GM12878 (cell line): ENCODE measurements at regions not wholly inside any gene's neighbourhood (a gene's known extent, or its start where the extent isn't known, plus 50 kb on each side); places are given as distances from the start of the nearest gene placed in this dataset.

Source experiments
- ASH2L ChIP-seq: fragments of 300-600, 200-600 bp; sonication (generic); IDR thresholded peaks from 2 replicates; pipeline ENCODE4 v1.6.1; 2017; ENCODE audit warnings: low read depth, mild to moderate bottlenecking, borderline replicate concordance
- ATF2 ChIP-seq: IDR thresholded peaks from 2 replicates; pipeline ENCODE4 v1.6.1; 2012; ENCODE audit warnings: low read length, inconsistent platforms
- FOXM1 ChIP-seq: IDR thresholded peaks from 2 replicates; pipeline ENCODE4 v1.6.1; 2012; ENCODE audit warnings: low read depth, mild to moderate bottlenecking, inconsistent platforms, low read length, moderate library complexity
- GABPA ChIP-seq: IDR thresholded peaks from 2 replicates; pipeline ENCODE4 v1.6.1; 2014; ENCODE audit warnings: antibody characterized with exemption, low read depth, mild to moderate bottlenecking, inconsistent platforms
- GATAD2B ChIP-seq: fragments of 450-650 bp; conservative IDR thresholded peaks from 2 replicates; pipeline ENCODE4 v1.6.1; 2017; ENCODE audit warnings: low read depth, mild to moderate bottlenecking, moderate library complexity
- IKZF1 ChIP-seq: fragments of 450-650 bp; conservative IDR thresholded peaks from 2 replicates; pipeline ENCODE4 v1.6.1; 2017; ENCODE audit warnings: antibody characterized with exemption, mild to moderate bottlenecking
- KLF5 ChIP-seq: fragments of 450-650 bp; IDR thresholded peaks from 2 replicates; pipeline ENCODE4 v1.6.1; 2014; ENCODE audit warnings: mild to moderate bottlenecking; ENCODE audit not compliant: partially characterized antibody
- NFYA ChIP-seq: IDR thresholded peaks from 2 replicates; pipeline ENCODE4 v1.6.1; 2011; ENCODE audit warnings: low read depth, mild to moderate bottlenecking, low read length, improper control_type of control experiment, borderline replicate concordance
- NKRF ChIP-seq: fragments of 450-650 bp; conservative IDR thresholded peaks from 2 replicates; pipeline ENCODE4 v1.6.1; 2017; ENCODE audit warnings: mild to moderate bottlenecking, moderate library complexity
- PML ChIP-seq: IDR thresholded peaks from 2 replicates; pipeline ENCODE4 v1.6.1; 2012; ENCODE audit warnings: low read length, inconsistent platforms
- RELB ChIP-seq: fragments of 450-650 bp; IDR thresholded peaks from 2 replicates; pipeline ENCODE4 v1.6.1; 2017; ENCODE audit warnings: low read depth, mild to moderate bottlenecking, moderate library complexity
- YY1 ChIP-seq: IDR thresholded peaks from 2 replicates; pipeline ENCODE4 v1.6.1; 2011; ENCODE audit warnings: low read depth, mild to moderate bottlenecking, low read length
- ZSCAN29 ChIP-seq: fragments of 450-650 bp; IDR thresholded peaks from 2 replicates; pipeline ENCODE4 v1.6.1; 2017; ENCODE audit warnings: mild to moderate bottlenecking, moderate library complexity
- TF ChIP-seq, protein P1 (sequence below): fragments of 450-650 bp; IDR thresholded peaks from 2 replicates; pipeline ENCODE4 v1.6.1; 2017; ENCODE audit warnings: mild to moderate bottlenecking, moderate library complexity
- TF ChIP-seq, protein P2 (sequence below): fragments of 450-650 bp; IDR thresholded peaks from 2 replicates; pipeline ENCODE4 v1.6.1; 2016; ENCODE audit warnings: mild to moderate bottlenecking, moderate library complexity, borderline replicate concordance

DNA sequence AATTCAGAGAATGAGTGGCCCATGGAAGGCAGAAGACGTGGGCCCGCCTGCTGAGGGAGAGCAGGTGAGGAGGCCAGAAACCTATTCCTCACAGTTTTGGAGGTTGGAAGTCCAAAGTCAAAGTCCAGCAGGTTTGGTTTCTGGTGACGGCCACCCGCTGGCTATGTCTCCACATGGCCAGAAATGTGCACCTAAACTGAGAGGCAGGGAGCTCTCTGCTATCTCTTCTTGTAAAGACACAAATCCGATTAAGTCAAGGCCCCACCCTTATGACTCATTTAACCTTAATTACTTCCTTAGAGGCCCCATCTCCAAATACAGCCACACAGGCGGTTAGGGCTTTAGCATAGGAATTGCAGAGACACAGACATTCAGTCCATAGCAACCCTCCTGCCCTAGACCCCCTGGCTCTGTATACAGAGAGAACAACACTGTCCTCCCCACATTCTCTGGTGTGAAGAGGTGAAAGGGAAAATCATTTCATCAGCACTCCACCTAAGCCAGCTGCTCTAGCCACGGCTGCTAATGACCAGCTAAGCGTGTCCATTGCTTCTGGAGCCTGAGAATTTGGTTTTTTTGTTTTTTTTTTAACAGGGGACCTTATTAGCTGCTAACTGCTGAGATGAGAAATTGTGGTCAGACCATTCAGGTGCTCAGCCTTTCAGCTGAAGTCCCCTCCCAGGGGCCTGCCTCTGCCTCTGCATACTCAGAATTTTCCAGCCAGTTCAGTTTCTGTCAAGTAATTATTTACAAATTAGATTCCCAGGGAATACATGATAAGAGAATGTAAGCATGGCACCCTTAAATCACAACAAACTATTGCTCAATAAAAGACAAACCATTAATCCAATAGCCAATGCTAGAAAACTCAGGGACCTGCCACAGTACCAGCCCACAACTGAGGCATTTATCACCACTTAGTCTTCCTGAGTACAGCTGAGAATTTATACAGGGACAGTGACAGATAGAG is 368.7 kb upstream of the ID2 start (continued):
- peak; percentile 93 for TF ChIP-seq RELB
- no peak for TF ChIP-seq GABPA
- peak; percentile 93 for TF ChIP-seq FOXM1
- TF ChIP-seq KLF5: peak; percentile 42
- TF ChIP-seq, protein P1, sequence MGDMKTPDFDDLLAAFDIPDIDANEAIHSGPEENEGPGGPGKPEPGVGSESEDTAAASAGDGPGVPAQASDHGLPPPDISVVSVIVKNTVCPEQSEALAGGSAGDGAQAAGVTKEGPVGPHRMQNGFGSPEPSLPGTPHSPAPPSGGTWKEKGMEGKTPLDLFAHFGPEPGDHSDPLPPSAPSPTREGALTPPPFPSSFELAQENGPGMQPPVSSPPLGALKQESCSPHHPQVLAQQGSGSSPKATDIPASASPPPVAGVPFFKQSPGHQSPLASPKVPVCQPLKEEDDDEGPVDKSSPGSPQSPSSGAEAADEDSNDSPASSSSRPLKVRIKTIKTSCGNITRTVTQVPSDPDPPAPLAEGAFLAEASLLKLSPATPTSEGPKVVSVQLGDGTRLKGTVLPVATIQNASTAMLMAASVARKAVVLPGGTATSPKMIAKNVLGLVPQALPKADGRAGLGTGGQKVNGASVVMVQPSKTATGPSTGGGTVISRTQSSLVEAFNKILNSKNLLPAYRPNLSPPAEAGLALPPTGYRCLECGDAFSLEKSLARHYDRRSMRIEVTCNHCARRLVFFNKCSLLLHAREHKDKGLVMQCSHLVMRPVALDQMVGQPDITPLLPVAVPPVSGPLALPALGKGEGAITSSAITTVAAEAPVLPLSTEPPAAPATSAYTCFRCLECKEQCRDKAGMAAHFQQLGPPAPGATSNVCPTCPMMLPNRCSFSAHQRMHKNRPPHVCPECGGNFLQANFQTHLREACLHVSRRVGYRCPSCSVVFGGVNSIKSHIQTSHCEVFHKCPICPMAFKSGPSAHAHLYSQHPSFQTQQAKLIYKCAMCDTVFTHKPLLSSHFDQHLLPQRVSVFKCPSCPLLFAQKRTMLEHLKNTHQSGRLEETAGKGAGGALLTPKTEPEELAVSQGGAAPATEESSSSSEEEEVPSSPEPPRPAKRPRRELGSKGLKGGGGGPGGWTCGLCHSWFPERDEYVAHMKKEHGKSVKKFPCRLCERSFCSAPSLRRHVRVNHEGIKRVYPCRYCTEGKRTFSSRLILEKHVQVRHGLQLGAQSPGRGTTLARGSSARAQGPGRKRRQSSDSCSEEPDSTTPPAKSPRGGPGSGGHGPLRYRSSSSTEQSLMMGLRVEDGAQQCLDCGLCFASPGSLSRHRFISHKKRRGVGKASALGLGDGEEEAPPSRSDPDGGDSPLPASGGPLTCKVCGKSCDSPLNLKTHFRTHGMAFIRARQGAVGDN: peak; percentile 83
- TF ChIP-seq ASH2L: no peak
- TF ChIP-seq, protein P2, sequence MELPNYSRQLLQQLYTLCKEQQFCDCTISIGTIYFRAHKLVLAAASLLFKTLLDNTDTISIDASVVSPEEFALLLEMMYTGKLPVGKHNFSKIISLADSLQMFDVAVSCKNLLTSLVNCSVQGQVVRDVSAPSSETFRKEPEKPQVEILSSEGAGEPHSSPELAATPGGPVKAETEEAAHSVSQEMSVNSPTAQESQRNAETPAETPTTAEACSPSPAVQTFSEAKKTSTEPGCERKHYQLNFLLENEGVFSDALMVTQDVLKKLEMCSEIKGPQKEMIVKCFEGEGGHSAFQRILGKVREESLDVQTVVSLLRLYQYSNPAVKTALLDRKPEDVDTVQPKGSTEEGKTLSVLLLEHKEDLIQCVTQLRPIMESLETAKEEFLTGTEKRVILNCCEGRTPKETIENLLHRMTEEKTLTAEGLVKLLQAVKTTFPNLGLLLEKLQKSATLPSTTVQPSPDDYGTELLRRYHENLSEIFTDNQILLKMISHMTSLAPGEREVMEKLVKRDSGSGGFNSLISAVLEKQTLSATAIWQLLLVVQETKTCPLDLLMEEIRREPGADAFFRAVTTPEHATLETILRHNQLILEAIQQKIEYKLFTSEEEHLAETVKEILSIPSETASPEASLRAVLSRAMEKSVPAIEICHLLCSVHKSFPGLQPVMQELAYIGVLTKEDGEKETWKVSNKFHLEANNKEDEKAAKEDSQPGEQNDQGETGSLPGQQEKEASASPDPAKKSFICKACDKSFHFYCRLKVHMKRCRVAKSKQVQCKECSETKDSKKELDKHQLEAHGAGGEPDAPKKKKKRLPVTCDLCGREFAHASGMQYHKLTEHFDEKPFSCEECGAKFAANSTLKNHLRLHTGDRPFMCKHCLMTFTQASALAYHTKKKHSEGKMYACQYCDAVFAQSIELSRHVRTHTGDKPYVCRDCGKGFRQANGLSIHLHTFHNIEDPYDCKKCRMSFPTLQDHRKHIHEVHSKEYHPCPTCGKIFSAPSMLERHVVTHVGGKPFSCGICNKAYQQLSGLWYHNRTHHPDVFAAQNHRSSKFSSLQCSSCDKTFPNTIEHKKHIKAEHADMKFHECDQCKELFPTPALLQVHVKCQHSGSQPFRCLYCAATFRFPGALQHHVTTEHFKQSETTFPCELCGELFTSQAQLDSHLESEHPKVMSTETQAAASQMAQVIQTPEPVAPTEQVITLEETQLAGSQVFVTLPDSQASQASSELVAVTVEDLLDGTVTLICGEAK: no peak
- 0 out of 2 replicates have a peak, but pooled peaks have one; percentile 31 for TF ChIP-seq NKRF
- peak; percentile 34; the same call in 1 of the 2 replicates for TF ChIP-seq YY1
- TF ChIP-seq GATAD2B: peak; percentile 88
- TF ChIP-seq ATF2: peak; percentile 97
- TF ChIP-seq IKZF1: peak; percentile 92
- TF ChIP-seq NFYA: no peak
- peak; percentile 65; the same call in 1 of the 2 replicates for TF ChIP-seq PML
- TF ChIP-seq ZSCAN29: no peak
